Peyer's patch (tissue), 4 donors: ENCODE measurements at regions not wholly inside any gene's neighbourhood (a gene's known extent, or its start where the extent isn't known, plus 50 kb on each side); places are given as distances from the start of the nearest gene placed in this dataset.

Source experiments
- DNase-seq, 3 donors: peaks; one replicate each; pipeline ENCODE4 v3.0.0-alpha.2; 2017 to 2019
- H3K27ac ChIP-seq, 4 donors: fragments of 200-600 bp; sonication (generic); one replicate each; pipeline ENCODE4 v1.5.1; 2016 to 2019
- H3K27me3 ChIP-seq, 2 donors: fragments of 200-600 bp; sonication (generic); one replicate each; pipeline ENCODE4 v1.5.1; 2019
- H3K36me3 ChIP-seq, 3 donors: fragments of 200-600 bp; sonication (generic); one replicate each; pipeline ENCODE4 v1.5.1; 2016 to 2019
- H3K4me1 ChIP-seq, 4 donors: fragments of 200-600 bp; sonication (generic); one replicate each; pipeline ENCODE4 v1.5.1; 2016 to 2019
- H3K4me3 ChIP-seq, 4 donors: fragments of 200-600 bp; sonication (generic); 1 replicate in 3 of 4; 2 replicates in 1 of 4; pipeline ENCODE4 v1.5.1; 2016 to 2019; ENCODE audit warnings: mild to moderate bottlenecking in 1 of 4
- H3K9me3 ChIP-seq, 4 donors: fragments of 200-600 bp; sonication (generic); one replicate each; pipeline ENCODE4 v1.5.1; 2016 to 2019; ENCODE audit warnings: mild to moderate bottlenecking in 1 of 4
- POLR2A ChIP-seq, 2 donors: fragments of 450-650 bp; IDR thresholded peaks; one replicate each; pipeline ENCODE4 v1.5.1; 2017; ENCODE audit warnings: antibody characterized with exemption in 2 of 2, mild to moderate bottlenecking in 2 of 2, moderate library complexity in 2 of 2
- TF ChIP-seq, protein P1 (sequence below), 6 experiments: fragments of 450-650 bp in 4 of 6; fragments of 200-600 bp in 2 of 6; sonication (generic) in 1 of 6; IDR thresholded peaks; one replicate each; pipeline ENCODE4 v1.5.1; 2017 to 2019; ENCODE audit warnings: antibody characterized with exemption in 6 of 6, mild to moderate bottlenecking in 3 of 6, moderate library complexity in 1 of 6

DNA sequence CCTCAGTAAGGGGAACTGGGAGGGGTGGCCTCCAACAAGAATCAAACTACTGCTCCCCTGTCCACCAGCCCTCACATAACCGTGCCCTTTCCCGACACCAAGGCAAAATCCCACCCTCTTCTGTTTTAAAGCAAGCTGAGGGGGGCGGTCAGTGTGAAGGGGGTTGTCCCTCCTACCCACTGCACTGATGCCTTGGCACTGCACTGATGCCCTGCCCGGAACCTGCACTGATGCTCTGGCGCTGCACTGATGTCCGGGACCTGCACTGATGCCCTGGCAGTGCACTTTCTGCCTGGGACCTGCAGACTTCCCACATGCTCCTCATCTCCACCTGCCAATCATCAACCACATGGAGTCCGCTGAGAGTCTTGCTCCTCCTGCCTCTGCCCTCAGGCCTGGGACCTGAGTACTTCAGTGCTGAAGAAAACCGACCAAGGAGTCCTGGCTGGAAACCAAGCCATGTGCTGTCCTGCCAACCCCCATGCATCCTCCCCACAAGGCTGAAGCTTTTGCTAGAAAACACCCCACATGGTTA lies 179.5 kb downstream of the SMAD2 start:
- no peak overlapping the region for H3K4me3 ChIP-seq
- H3K36me3 ChIP-seq = no peaks in the 10 kb centered on the region
- DNase-seq = no peak
- TF ChIP-seq POLR2A (IDR thresholded peaks at IDR 0.05) = no peak
- TF ChIP-seq, protein P1, sequence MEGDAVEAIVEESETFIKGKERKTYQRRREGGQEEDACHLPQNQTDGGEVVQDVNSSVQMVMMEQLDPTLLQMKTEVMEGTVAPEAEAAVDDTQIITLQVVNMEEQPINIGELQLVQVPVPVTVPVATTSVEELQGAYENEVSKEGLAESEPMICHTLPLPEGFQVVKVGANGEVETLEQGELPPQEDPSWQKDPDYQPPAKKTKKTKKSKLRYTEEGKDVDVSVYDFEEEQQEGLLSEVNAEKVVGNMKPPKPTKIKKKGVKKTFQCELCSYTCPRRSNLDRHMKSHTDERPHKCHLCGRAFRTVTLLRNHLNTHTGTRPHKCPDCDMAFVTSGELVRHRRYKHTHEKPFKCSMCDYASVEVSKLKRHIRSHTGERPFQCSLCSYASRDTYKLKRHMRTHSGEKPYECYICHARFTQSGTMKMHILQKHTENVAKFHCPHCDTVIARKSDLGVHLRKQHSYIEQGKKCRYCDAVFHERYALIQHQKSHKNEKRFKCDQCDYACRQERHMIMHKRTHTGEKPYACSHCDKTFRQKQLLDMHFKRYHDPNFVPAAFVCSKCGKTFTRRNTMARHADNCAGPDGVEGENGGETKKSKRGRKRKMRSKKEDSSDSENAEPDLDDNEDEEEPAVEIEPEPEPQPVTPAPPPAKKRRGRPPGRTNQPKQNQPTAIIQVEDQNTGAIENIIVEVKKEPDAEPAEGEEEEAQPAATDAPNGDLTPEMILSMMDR (IDR thresholded peaks at IDR 0.05) = no peak
- peaks cover 0 to 8% (median 0%) of the 10 kb centered on the region in 4 donors for H3K4me1 ChIP-seq
- H3K27me3 ChIP-seq = no peaks in the 10 kb centered on the region
- H3K9me3 ChIP-seq = no peaks in the 10 kb centered on the region
- no peak overlapping the region for H3K27ac ChIP-seq

DNA sequence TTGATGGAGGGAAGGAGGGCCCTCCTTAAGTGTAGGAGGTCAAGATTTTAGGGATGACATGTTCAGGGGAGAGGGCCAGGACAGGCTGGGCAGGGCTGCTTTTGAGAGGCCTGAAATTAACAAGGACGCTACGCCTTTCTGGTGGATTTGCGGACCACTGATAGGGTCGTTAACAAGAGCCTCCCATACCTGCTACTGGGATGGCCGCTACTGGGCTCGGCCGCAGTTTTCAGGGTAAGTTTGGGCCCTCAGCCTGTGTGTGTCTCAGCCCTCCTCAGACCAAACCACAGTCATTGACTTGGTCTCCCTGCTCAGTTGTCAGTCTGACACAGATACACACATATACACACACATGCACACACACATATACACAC lies 180.9 kb downstream of the SMAD2 start:
- Histone ChIP-seq H3K36me3 (no peaks in the 10 kb centered on the region), H3K4me1 (peaks cover 0 to 8% (median 0%) of the 10 kb centered on the region in 4 donors), H3K27ac (no peak overlapping the region), H3K9me3 (no peaks in the 10 kb centered on the region), H3K4me3 (no peak overlapping the region), H3K27me3 (no peaks in the 10 kb centered on the region)
- no peak for TF ChIP-seq POLR2A (IDR thresholded peaks at IDR 0.05)
- TF ChIP-seq, protein P1 (IDR thresholded peaks at IDR 0.05) = no peak
- no peak for DNase-seq

DNA sequence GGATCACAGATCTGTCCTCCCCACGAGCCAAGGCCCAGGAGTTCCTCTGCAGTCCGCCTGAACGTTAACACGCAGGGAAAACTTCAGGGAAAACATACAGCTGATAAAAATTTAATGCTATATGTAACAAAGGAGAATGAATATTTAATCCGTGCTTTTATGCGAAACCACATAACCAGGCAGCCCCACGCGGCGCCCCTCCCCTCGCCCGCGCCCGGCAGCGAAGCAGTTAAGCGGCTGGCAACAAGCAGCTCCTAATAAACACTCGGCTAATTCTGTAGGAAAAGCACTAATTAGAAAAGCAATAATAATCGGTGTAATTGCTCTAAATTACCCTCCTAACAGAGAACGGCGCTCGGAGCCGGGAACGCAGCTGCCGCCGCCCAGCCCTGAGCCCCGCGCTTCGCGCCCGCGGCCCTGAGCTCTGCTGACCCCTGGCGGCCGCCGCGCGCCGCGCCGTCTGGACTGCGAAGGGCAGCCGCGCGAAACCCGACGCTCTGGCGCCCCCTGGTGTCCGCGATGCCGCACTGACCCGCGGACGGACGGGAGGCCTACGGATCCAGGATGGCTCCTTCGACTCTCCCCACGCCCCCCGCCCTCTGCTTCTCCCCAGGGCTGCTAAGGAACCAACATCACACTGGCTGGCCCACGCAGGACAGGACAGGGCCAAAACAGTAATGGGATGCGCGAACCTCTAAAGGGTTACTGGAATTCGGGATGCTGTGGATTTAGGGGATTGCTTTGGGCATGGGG lies 181.4 kb downstream of the SMAD2 start:
- Histone ChIP-seq H3K27ac (no peak overlapping the region), H3K36me3 (no peaks in the 10 kb centered on the region), H3K4me3 (peak overlapping the region in 2 of 4 donors; percentile 25 to 40), H3K9me3 (no peaks in the 10 kb centered on the region), H3K27me3 (no peaks in the 10 kb centered on the region), H3K4me1 (peaks cover 0 to 8% (median 0%) of the 10 kb centered on the region in 4 donors)
- peak; percentile 62 to 86 (median 86) for DNase-seq
- TF ChIP-seq, protein P1 (IDR thresholded peaks at IDR 0.05) = peak; percentile 99 to 100 (median 100)
- no peak for TF ChIP-seq POLR2A (IDR thresholded peaks at IDR 0.05)

DNA sequence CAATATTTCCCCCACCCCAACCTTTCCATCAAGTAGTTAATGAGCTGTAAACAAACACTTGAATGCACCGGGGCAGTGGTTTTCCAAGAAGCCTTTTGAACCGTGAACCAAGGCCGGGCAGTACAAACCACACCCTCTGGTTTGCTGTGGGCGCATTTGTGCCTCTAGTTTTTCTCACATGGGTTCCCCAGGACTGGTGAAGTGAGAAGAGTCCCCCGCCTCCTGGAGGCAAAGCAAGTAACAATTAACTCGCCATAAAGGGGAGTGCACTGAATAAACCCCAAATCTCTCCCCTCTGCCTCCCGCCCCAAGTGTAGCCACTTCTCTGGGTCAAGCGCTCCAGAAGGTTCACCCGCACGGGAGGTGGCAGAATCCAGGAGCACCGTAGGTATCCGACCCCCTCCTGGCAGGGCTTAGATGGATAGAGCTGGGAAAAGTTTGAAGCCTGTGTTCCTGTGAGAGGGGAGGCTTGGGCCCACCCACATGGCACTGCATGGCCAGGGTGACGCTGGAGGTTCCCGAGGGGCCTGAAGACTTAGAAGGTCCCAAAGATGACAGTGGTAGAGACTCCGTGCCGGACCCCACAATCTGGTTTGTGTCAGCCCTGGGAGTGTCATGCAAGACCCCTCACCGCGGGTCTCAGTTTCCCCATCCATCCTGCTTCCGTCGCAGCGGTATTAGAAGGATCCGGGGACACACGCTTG lies 182.2 kb downstream of the SMAD2 start:
- no peaks in the 10 kb centered on the region for H3K9me3 ChIP-seq
- no peaks in the 10 kb centered on the region for H3K27me3 ChIP-seq
- H3K36me3 ChIP-seq = no peaks in the 10 kb centered on the region
- TF ChIP-seq, protein P1 (IDR thresholded peaks at IDR 0.05) = no peak
- TF ChIP-seq POLR2A (IDR thresholded peaks at IDR 0.05) = no peak
- H3K27ac ChIP-seq = no peak overlapping the region
- peaks cover 0 to 8% (median 0%) of the 10 kb centered on the region in 4 donors for H3K4me1 ChIP-seq
- no peak overlapping the region for H3K4me3 ChIP-seq
- DNase-seq = no peak

DNA sequence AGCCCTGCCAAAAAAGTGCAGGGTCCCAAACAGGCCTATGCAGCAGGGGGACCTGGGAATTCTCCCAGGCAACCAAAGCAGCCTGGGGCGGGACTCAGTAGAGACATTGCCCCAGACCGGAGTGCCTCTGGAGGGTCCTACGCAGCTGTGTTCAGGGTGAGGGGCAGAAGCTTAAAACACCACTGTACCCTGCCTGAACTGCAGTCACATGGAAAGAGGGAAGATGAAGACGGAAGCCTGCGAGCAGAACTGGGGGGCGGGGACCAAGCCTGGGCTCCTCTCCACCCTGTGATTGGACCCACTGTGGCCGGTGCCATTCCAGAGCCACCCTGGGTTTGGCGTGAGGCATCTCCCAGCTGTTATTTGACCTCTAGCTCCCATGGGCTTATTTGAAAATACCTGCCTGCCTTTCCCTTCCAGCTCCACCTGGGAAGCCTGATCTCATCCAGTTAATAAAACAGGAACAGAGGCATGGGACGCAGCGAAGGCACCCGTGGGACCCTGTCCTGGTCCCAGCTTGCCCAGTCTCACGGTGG lies 183.1 kb downstream of the SMAD2 start:
- no peak for DNase-seq
- TF ChIP-seq POLR2A (IDR thresholded peaks at IDR 0.05) = no peak
- TF ChIP-seq, protein P1 (IDR thresholded peaks at IDR 0.05) = no peak
- no peaks in the 10 kb centered on the region for H3K27me3 ChIP-seq
- H3K36me3 ChIP-seq = no peaks in the 10 kb centered on the region
- H3K4me1 ChIP-seq = peaks cover 0 to 8% (median 0%) of the 10 kb centered on the region in 4 donors
- no peak overlapping the region for H3K4me3 ChIP-seq
- no peak overlapping the region for H3K27ac ChIP-seq
- H3K9me3 ChIP-seq = no peaks in the 10 kb centered on the region
